ENCODE measurements at regions not wholly inside any gene's neighbourhood (a gene's known extent, or its start where the extent isn't known, plus 50 kb on each side); places are given as distances from the start of the nearest gene placed in this dataset.

GRCh38 chr6:81300961-81301360 lies 451.5 kb downstream of the TENT5A start:
- intact Hi-C loops (cut with DNase I; ENCODE audit: low total_unique reads) = no loop called here
- 55 to 78% (median 61%) methylated on average over 1 of the region's 1 CpG for WGBS, 5 donors
- Histone ChIP-seq H3K27me3 (no peaks in the 10 kb centered on the region), H3K27ac (no peak overlapping the region), H3K9me3 (no peaks in the 10 kb centered on the region), H3K4me1 (no peaks in the 10 kb centered on the region), H3K36me3 (no peaks in the 10 kb centered on the region), H3K4me3 (no peak overlapping the region)
- TF ChIP-seq CTCF (IDR thresholded peaks at IDR 0.05) (no peak), POLR2AphosphoS5 (IDR thresholded peaks at IDR 0.05) (no peak), POLR2A (IDR thresholded peaks at IDR 0.05) (no peak), EP300 (IDR thresholded peaks at IDR 0.05) (no peak)
- DNase-seq = no peak

- 79 to 91% (median 88%) methylated on average over 3 of the region's 3 CpGs for WGBS, 5 donors
- H3K27ac ChIP-seq = no peak overlapping the region
- TF ChIP-seq EP300 (IDR thresholded peaks at IDR 0.05) (no peak), POLR2A (IDR thresholded peaks at IDR 0.05) (no peak), POLR2AphosphoS5 (IDR thresholded peaks at IDR 0.05) (no peak), CTCF (IDR thresholded peaks at IDR 0.05) (no peak)
Observed at GRCh38 chr6:81298751-81299150, 453.7 kb downstream of the TENT5A start.

GRCh38 chr6:81295310-81295709 lies 457.2 kb downstream of the TENT5A start:
- no peak for DNase-seq
- no peaks in the 10 kb centered on the region for H3K27me3 ChIP-seq

More at GRCh38 chr6:81298751-81299150, 453.7 kb downstream of the TENT5A start:
- Histone ChIP-seq H3K4me3 (no peak overlapping the region), H3K27me3 (no peaks in the 10 kb centered on the region), H3K36me3 (no peaks in the 10 kb centered on the region), H3K4me1 (no peaks in the 10 kb centered on the region), H3K9me3 (no peaks in the 10 kb centered on the region)
- intact Hi-C loops (cut with DNase I; ENCODE audit: low total_unique reads) = no loop called here
- no peak for DNase-seq

GRCh38 chr6:81293896-81294295 lies 458.6 kb downstream of the TENT5A start:
- DNase-seq = no peak
- H3K36me3 ChIP-seq = no peaks in the 10 kb centered on the region
- H3K9me3 ChIP-seq = no peaks in the 10 kb centered on the region
- H3K27ac ChIP-seq = no peak overlapping the region
- 48 to 54% (median 52%) methylated on average over 2 of the region's 2 CpGs for WGBS, 5 donors
- intact Hi-C loops (cut with DNase I; ENCODE audit: low total_unique reads) = no loop called here
- H3K27me3 ChIP-seq = no peaks in the 10 kb centered on the region
- TF ChIP-seq POLR2AphosphoS5 (IDR thresholded peaks at IDR 0.05) (no peak), EP300 (IDR thresholded peaks at IDR 0.05) (no peak)
- H3K4me1 ChIP-seq = no peaks in the 10 kb centered on the region
- H3K4me3 ChIP-seq = no peak overlapping the region

More at GRCh38 chr6:81295310-81295709, 457.2 kb downstream of the TENT5A start:
- no peak for TF ChIP-seq CTCF (IDR thresholded peaks at IDR 0.05)
- TF ChIP-seq EP300 (IDR thresholded peaks at IDR 0.05) = no peak
- TF ChIP-seq POLR2AphosphoS5 (IDR thresholded peaks at IDR 0.05) = no peak
- no peak for TF ChIP-seq POLR2A (IDR thresholded peaks at IDR 0.05)
- Histone ChIP-seq H3K4me1 (no peaks in the 10 kb centered on the region), H3K4me3 (no peak overlapping the region), H3K27ac (no peak overlapping the region), H3K9me3 (no peaks in the 10 kb centered on the region), H3K36me3 (no peaks in the 10 kb centered on the region)
- intact Hi-C loops (cut with DNase I; ENCODE audit: low total_unique reads) = no loop called here

GRCh38 chr6:81289229-81289628 lies 463.3 kb downstream of the TENT5A start:
- H3K4me1 ChIP-seq = no peaks in the 10 kb centered on the region
- no peaks in the 10 kb centered on the region for H3K9me3 ChIP-seq
- H3K27me3 ChIP-seq = no peaks in the 10 kb centered on the region
- no peak for DNase-seq
- intact Hi-C loops (cut with DNase I; ENCODE audit: low total_unique reads) = no loop called here
- no peaks in the 10 kb centered on the region for H3K36me3 ChIP-seq
- H3K4me3 ChIP-seq = no peak overlapping the region
- TF ChIP-seq POLR2A (IDR thresholded peaks at IDR 0.05) = no peak
- no peak for TF ChIP-seq CTCF (IDR thresholded peaks at IDR 0.05)
- TF ChIP-seq EP300 (IDR thresholded peaks at IDR 0.05) = no peak
- TF ChIP-seq POLR2AphosphoS5 (IDR thresholded peaks at IDR 0.05) = no peak
- H3K27ac ChIP-seq = no peak overlapping the region

Measured in stomach (tissue), 8 donors.